ENCODE measurements at regions not wholly inside any gene's neighbourhood (a gene's known extent, or its start where the extent isn't known, plus 50 kb on each side); places are given as distances from the start of the nearest gene placed in this dataset.

GRCh38 chr20:24776755-24777271 lies 172.3 kb upstream of the CST7 start:
- no peaks in the 10 kb centered on the region for H3K9me3 ChIP-seq
- H3K4me1 ChIP-seq (ENCODE audit: insufficient read depth) = no peaks in the 10 kb centered on the region
- 76 to 84% (median 83%) methylated on average over 6 of the region's 6 CpGs for WGBS, 3 donors
- intact Hi-C loops (cut with DNase I) = no loop called here
- no peak overlapping the region for H3K27ac ChIP-seq
- DNase-seq = peak in 2 of 5 donors; percentile 1 to 3
- no peaks in the 10 kb centered on the region for H3K36me3 ChIP-seq
- TF ChIP-seq POLR2A (IDR thresholded peaks at IDR 0.05) = no peak
- TF ChIP-seq, protein P1, sequence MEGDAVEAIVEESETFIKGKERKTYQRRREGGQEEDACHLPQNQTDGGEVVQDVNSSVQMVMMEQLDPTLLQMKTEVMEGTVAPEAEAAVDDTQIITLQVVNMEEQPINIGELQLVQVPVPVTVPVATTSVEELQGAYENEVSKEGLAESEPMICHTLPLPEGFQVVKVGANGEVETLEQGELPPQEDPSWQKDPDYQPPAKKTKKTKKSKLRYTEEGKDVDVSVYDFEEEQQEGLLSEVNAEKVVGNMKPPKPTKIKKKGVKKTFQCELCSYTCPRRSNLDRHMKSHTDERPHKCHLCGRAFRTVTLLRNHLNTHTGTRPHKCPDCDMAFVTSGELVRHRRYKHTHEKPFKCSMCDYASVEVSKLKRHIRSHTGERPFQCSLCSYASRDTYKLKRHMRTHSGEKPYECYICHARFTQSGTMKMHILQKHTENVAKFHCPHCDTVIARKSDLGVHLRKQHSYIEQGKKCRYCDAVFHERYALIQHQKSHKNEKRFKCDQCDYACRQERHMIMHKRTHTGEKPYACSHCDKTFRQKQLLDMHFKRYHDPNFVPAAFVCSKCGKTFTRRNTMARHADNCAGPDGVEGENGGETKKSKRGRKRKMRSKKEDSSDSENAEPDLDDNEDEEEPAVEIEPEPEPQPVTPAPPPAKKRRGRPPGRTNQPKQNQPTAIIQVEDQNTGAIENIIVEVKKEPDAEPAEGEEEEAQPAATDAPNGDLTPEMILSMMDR (IDR thresholded peaks at IDR 0.05) = no peak
- H3K4me3 ChIP-seq = no peak overlapping the region
- H3K27me3 ChIP-seq = no peaks in the 10 kb centered on the region

DNA sequence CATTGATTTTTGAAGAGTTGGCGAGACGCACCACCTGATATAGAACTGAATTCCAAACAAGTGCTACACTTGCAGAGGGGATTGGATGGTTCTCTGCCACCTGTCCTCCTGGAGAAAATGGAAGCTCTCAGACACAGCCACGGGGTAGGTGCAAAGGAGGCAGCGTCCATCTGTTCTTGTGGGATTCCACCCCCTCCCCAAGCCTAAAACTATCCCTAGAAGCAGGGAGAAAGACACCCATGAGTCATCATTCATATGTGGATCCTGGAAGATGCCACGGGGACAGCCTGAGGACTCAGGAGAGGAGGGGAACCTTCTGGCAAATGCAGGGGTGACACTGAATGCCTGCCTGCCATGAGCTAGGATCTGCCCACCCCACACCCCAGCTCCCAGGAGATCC lies 171.3 kb upstream of the CST7 start:
- no peak for TF ChIP-seq POLR2A (IDR thresholded peaks at IDR 0.05)
- no peak for TF ChIP-seq EP300 (IDR thresholded peaks at IDR 0.05)
- TF ChIP-seq, protein P1 (IDR thresholded peaks at IDR 0.05) = no peak
- H3K4me3 ChIP-seq = no peak overlapping the region
- 38 to 53% (median 46%) methylated on average over 5 of the region's 5 CpGs for WGBS, 3 donors
- intact Hi-C loops (cut with DNase I) = no loop called here
- no peaks in the 10 kb centered on the region for H3K27me3 ChIP-seq
- no peaks in the 10 kb centered on the region for H3K4me1 ChIP-seq (ENCODE audit: insufficient read depth)
- H3K9me3 ChIP-seq = no peaks in the 10 kb centered on the region
- no peaks in the 10 kb centered on the region for H3K36me3 ChIP-seq
- H3K27ac ChIP-seq = no peak overlapping the region
- peak in 1 of 5 donors; percentile 1 for DNase-seq

- TF ChIP-seq POLR2A (IDR thresholded peaks at IDR 0.05) = no peak
- TF ChIP-seq EP300 (IDR thresholded peaks at IDR 0.05) = no peak
- TF ChIP-seq, protein P1 (IDR thresholded peaks at IDR 0.05) = no peak
- Histone ChIP-seq H3K27me3 (no peaks in the 10 kb centered on the region), H3K9me3 (no peaks in the 10 kb centered on the region), H3K27ac (no peak overlapping the region), H3K4me3 (no peak overlapping the region), H3K36me3 (no peaks in the 10 kb centered on the region), H3K4me1 (ENCODE audit: insufficient read depth) (no peaks in the 10 kb centered on the region)
- intact Hi-C loops (cut with DNase I) = no loop called here
- peak in 2 of 5 donors; percentile 12 to 13 for DNase-seq
- WGBS, 3 donors = 86 to 90% (median 90%) methylated on average over 14 of the region's 14 CpGs
Observed at GRCh38 chr20:24778585-24779031, 170.5 kb upstream of the CST7 start.

GRCh38 chr20:24779131-24779530 lies 169.9 kb upstream of the CST7 start:
- Histone ChIP-seq H3K27me3 (no peaks in the 10 kb centered on the region), H3K9me3 (no peaks in the 10 kb centered on the region), H3K27ac (no peak overlapping the region), H3K36me3 (no peaks in the 10 kb centered on the region), H3K4me1 (ENCODE audit: insufficient read depth) (no peaks in the 10 kb centered on the region), H3K4me3 (no peak overlapping the region)
- 37 to 56% (median 44%) methylated on average over 6 of the region's 6 CpGs for WGBS, 3 donors
- DNase-seq = peak in 1 of 5 donors; percentile 2
- TF ChIP-seq, protein P1 (IDR thresholded peaks at IDR 0.05) = no peak
- TF ChIP-seq EP300 (IDR thresholded peaks at IDR 0.05) (no peak), POLR2A (IDR thresholded peaks at IDR 0.05) (no peak)
- intact Hi-C loops (cut with DNase I) = no loop called here

Measured in ovary (tissue), 7 donors.